ENCODE measurements at regions not wholly inside any gene's neighbourhood (a gene's known extent, or its start where the extent isn't known, plus 50 kb on each side); places are given as distances from the start of the nearest gene placed in this dataset.

GRCh38 chr6:134537146-134537555, 219.2 kb upstream of the SGK1 start:
- Mint-ChIP-seq H3K4me3 (no peak overlapping the region), H3K36me3 (no peaks in the 10 kb centered on the region), H3K4me1 (no peaks in the 10 kb centered on the region), H3K9me3 (no peaks in the 10 kb centered on the region), H3K27ac (no peak overlapping the region), H3K27me3 (no peaks in the 10 kb centered on the region)
- ATAC-seq: no peak

- H3K27me3 Mint-ChIP-seq: no peaks in the 10 kb centered on the region
- no peaks in the 10 kb centered on the region for H3K36me3 Mint-ChIP-seq
- no peak for ATAC-seq
- H3K27ac Mint-ChIP-seq: no peak overlapping the region
- no peaks in the 10 kb centered on the region for H3K4me1 Mint-ChIP-seq
- no peak overlapping the region for H3K4me3 Mint-ChIP-seq
- H3K9me3 Mint-ChIP-seq: no peaks in the 10 kb centered on the region
Measured at GRCh38 chr6:134535831-134536230, 217.9 kb upstream of the SGK1 start.

- Mint-ChIP-seq H3K4me1 (no peaks in the 10 kb centered on the region), H3K9me3 (no peaks in the 10 kb centered on the region), H3K36me3 (no peaks in the 10 kb centered on the region), H3K27ac (no peak overlapping the region), H3K27me3 (peaks cover 2% of the 10 kb centered on the region), H3K4me3 (no peak overlapping the region)
- no peak for ATAC-seq
Measured at GRCh38 chr6:134534708-134535149, 216.8 kb upstream of the SGK1 start.

GRCh38 chr6:134533991-134534390, 216.1 kb upstream of the SGK1 start:
- ATAC-seq: no peak
- no peak overlapping the region for H3K27ac Mint-ChIP-seq
- H3K36me3 Mint-ChIP-seq: no peaks in the 10 kb centered on the region
- H3K4me1 Mint-ChIP-seq: no peaks in the 10 kb centered on the region
- H3K27me3 Mint-ChIP-seq: peaks cover 9% of the 10 kb centered on the region
- H3K4me3 Mint-ChIP-seq: no peak overlapping the region
- H3K9me3 Mint-ChIP-seq: no peaks in the 10 kb centered on the region

- ATAC-seq: no peak
- no peaks in the 10 kb centered on the region for H3K36me3 Mint-ChIP-seq
- H3K4me1 Mint-ChIP-seq: no peaks in the 10 kb centered on the region
- H3K4me3 Mint-ChIP-seq: no peak overlapping the region
- no peak overlapping the region for H3K27ac Mint-ChIP-seq
- H3K9me3 Mint-ChIP-seq: no peaks in the 10 kb centered on the region
- peaks cover 9% of the 10 kb centered on the region for H3K27me3 Mint-ChIP-seq
Measured at GRCh38 chr6:134532694-134533624, 215.0 kb upstream of the SGK1 start.

- no peaks in the 10 kb centered on the region for H3K36me3 Mint-ChIP-seq
- no peaks in the 10 kb centered on the region for H3K9me3 Mint-ChIP-seq
- no peak overlapping the region for H3K27ac Mint-ChIP-seq
Measured at GRCh38 chr6:134531611-134532010, 213.7 kb upstream of the SGK1 start.

GRCh38 chr6:134531188-134531551, 213.3 kb upstream of the SGK1 start:
- H3K4me1 Mint-ChIP-seq: no peaks in the 10 kb centered on the region
- H3K27ac Mint-ChIP-seq: no peak overlapping the region
- ATAC-seq: no peak
- no peak overlapping the region for H3K4me3 Mint-ChIP-seq
- H3K9me3 Mint-ChIP-seq: no peaks in the 10 kb centered on the region
- H3K36me3 Mint-ChIP-seq: no peaks in the 10 kb centered on the region
- peaks cover 9% of the 10 kb centered on the region for H3K27me3 Mint-ChIP-seq

More at GRCh38 chr6:134531611-134532010, 213.7 kb upstream of the SGK1 start:
- Mint-ChIP-seq H3K4me1 (no peaks in the 10 kb centered on the region), H3K4me3 (no peak overlapping the region), H3K27me3 (peaks cover 9% of the 10 kb centered on the region)
- ATAC-seq: no peak

- Mint-ChIP-seq H3K27ac (no peak overlapping the region), H3K36me3 (no peaks in the 10 kb centered on the region), H3K4me3 (no peak overlapping the region), H3K9me3 (no peaks in the 10 kb centered on the region), H3K27me3 (peaks cover 9% of the 10 kb centered on the region), H3K4me1 (no peaks in the 10 kb centered on the region)
- no peak for ATAC-seq
Measured at GRCh38 chr6:134529921-134530320, 212.0 kb upstream of the SGK1 start.

- no peak overlapping the region for H3K4me3 Mint-ChIP-seq
- no peak for ATAC-seq
- H3K27me3 Mint-ChIP-seq: peaks cover 9% of the 10 kb centered on the region
- no peaks in the 10 kb centered on the region for H3K4me1 Mint-ChIP-seq
- H3K27ac Mint-ChIP-seq: no peak overlapping the region
- H3K36me3 Mint-ChIP-seq: no peaks in the 10 kb centered on the region
- H3K9me3 Mint-ChIP-seq: no peaks in the 10 kb centered on the region
Measured at GRCh38 chr6:134529305-134529704, 211.4 kb upstream of the SGK1 start.

GRCh38 chr6:134527108-134527787, 209.3 kb upstream of the SGK1 start:
- H3K36me3 Mint-ChIP-seq: no peaks in the 10 kb centered on the region
- no peaks in the 10 kb centered on the region for H3K9me3 Mint-ChIP-seq
- H3K4me1 Mint-ChIP-seq: no peaks in the 10 kb centered on the region
- H3K27ac Mint-ChIP-seq: no peak overlapping the region
- no peak for ATAC-seq
- peaks cover 9% of the 10 kb centered on the region for H3K27me3 Mint-ChIP-seq
- H3K4me3 Mint-ChIP-seq: no peak overlapping the region

- no peak overlapping the region for H3K27ac Mint-ChIP-seq
- no peak for ATAC-seq
- H3K4me3 Mint-ChIP-seq: no peak overlapping the region
- H3K4me1 Mint-ChIP-seq: no peaks in the 10 kb centered on the region
- H3K9me3 Mint-ChIP-seq: no peaks in the 10 kb centered on the region
- peaks cover 9% of the 10 kb centered on the region for H3K27me3 Mint-ChIP-seq
- no peaks in the 10 kb centered on the region for H3K36me3 Mint-ChIP-seq
Measured at GRCh38 chr6:134525190-134525868, 207.4 kb upstream of the SGK1 start.

- no peak overlapping the region for H3K4me3 Mint-ChIP-seq
- ATAC-seq: no peak
- H3K27me3 Mint-ChIP-seq: peaks cover 1% of the 10 kb centered on the region
- no peaks in the 10 kb centered on the region for H3K36me3 Mint-ChIP-seq
- H3K4me1 Mint-ChIP-seq: peaks cover 11% of the 10 kb centered on the region
- no peaks in the 10 kb centered on the region for H3K9me3 Mint-ChIP-seq
- no peak overlapping the region for H3K27ac Mint-ChIP-seq
Measured at GRCh38 chr6:134523903-134524650, 206.2 kb upstream of the SGK1 start.

GRCh38 chr6:134523051-134523450, 205.1 kb upstream of the SGK1 start:
- H3K27ac Mint-ChIP-seq: no peak overlapping the region
- H3K4me1 Mint-ChIP-seq: peaks cover 17% of the 10 kb centered on the region
- ATAC-seq: no peak
- H3K4me3 Mint-ChIP-seq: no peak overlapping the region
- no peaks in the 10 kb centered on the region for H3K27me3 Mint-ChIP-seq
- no peaks in the 10 kb centered on the region for H3K9me3 Mint-ChIP-seq
- no peaks in the 10 kb centered on the region for H3K36me3 Mint-ChIP-seq

- Mint-ChIP-seq H3K27me3 (no peaks in the 10 kb centered on the region), H3K4me1 (peaks cover 17% of the 10 kb centered on the region), H3K36me3 (no peaks in the 10 kb centered on the region), H3K4me3 (no peak overlapping the region), H3K27ac (no peak overlapping the region), H3K9me3 (no peaks in the 10 kb centered on the region)
- ATAC-seq: no peak
Measured at GRCh38 chr6:134521116-134521501, 203.2 kb upstream of the SGK1 start.

Measured in stimulated activated memory B cell treated with anti-CD40 and anti-IgM and Interleukin-4, amounts not matched to agents 10 μg/mL and 1 μg/mL and 100 μg/mL, for 72 hours (primary cell).